Stimulated activated CD4-positive, alpha-beta T cell treated with anti-CD3 and anti-CD28 coated beads, Interleukin-12 subunit alpha, Interleukin-12 subunit beta, amount 100 ng/mL, for 24 hours (primary cell): ENCODE measurements at regions not wholly inside any gene's neighbourhood (a gene's known extent, or its start where the extent isn't known, plus 50 kb on each side); places are given as distances from the start of the nearest gene placed in this dataset.

Source experiments
- DNase-seq, 2 experiments: peaks; one replicate each; pipeline ENCODE4 v3.0.0-alpha.2; 2020; ENCODE audit warnings: low read depth in 2 of 2

DNA sequence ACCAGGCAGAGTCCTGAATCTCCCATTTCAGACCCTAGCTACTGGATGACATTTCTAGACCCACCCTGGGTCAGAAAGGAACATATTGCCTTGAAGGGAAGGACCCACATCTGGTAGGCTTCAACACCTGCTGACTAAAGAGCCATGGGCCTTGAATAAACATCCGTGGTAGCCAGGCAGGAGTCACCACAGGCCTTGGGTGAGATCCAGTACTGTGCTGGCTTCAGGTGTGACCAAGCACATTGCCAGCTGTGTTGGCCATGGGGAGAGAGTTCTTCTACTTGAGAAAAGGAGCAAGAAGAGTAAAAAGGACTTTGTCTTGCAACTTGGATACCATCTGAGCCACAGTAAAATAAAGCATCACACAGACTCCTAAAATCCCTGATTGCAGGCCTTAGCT, 332.6 kb downstream of the SLC16A7 start:
- no peak for DNase-seq

DNA sequence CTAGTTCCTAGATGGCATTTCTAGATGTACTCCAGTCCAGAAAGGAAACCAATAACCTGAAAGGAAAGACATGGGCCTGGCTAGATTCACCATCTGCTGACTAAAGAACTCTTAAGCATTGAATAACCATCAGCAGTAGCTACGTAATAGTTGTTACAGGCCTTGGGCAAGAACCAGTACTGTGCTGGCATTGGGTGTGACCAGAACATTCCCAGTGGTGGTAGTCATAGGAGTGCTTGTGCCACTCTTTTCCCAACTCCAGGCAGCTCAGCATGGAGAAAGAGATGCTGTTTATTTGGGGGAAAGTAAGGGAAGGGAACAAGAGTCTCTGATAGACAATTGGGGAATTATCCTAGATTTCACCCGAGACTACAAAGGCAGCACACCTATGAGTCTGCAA, 333.3 kb downstream of the SLC16A7 start:
- DNase-seq, result no peak

DNA sequence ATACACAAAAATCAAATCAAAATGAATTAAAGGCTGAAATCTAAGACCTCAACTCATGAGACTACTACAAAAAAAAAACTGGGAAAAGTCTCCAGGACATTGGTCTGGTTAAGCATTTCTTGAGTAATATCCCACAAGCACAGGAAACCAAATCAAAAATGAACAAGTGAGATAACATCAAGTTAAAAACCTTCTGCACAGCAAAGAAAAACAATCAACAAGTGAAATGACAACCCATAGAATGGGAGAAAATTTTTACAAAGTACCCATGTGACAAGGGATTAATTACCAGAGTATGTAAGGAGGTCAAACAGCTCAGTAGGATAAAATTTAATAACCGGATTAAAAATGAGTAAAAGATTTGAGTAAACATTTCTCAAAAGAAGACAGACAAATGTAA, 338.7 kb downstream of the SLC16A7 start:
- DNase-seq, result no peak

DNA sequence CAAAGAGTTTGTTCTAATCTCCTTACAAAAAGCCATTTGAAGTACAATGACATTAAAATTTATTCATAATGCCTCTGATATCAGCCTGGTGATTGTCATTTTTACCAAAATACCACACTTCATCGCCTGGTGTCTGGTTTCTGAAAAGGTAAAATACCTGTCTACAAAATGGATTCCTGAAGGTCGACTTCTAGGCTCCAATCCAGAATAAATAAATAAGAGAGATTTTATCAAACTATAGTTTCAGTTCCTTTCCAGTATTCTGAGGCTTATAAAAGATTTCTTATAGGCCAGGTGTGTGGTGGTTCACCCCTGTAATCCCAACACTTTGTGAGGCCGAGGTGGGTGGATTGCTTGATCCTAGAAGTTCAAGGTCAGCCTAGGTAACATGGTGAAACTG, 340.7 kb downstream of the SLC16A7 start:
- no peak for DNase-seq

DNA sequence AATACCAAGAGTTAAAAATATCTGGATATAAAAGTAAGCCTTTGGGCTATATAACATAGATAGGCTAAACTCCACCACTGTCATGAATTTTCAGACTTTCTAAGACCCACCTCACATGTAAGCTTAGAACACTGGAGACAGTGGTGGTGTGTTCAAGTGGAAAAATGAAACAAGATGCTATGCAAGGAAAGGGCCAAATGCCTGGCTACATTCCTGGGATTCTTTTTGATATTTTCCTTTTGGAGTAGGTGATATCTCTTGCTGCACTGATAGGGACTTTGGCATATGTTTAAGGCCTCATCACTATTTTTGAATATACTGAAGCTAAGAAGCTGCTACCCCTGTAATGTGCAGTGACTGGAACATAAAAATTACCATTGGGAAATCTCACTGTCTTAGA, 341.3 kb downstream of the SLC16A7 start:
- DNase-seq, result no peak

DNA sequence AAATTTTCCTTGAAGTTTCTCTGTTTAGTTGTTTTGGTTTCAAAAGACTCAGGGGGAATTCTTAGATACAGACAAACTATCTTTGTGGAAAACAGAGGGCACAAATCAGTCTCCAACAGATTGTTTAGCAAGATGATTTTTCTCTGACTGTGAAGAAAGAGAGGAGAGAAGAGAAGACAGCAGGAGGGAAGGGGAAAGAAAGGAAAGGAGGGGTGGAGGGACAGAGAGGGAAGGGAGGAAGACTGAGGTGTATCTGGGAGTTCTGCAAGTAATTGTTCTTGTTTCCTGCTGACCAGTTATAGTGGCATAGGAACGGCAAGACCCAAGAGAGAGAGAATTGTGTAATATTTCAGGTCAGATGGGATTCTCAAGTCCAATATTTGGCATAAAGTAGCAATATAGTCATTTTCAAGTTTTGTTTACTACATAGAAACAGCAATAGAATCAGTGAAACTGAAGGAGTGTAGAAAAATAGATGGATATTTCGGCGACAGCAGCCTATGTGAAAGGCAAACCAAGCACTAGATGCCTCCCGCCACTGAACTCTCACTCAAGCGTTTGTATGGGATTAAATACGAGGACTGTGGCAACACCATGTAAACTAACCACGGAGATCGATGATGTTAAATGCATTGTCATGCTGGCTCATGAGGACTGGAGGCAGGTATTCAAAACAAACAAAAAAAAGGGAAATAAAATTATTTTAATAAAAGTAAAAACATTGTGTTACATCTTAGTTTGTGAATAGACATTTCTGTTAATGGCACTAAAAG, 342.5 kb downstream of the SLC16A7 start:
- DNase-seq, result no peak

DNA sequence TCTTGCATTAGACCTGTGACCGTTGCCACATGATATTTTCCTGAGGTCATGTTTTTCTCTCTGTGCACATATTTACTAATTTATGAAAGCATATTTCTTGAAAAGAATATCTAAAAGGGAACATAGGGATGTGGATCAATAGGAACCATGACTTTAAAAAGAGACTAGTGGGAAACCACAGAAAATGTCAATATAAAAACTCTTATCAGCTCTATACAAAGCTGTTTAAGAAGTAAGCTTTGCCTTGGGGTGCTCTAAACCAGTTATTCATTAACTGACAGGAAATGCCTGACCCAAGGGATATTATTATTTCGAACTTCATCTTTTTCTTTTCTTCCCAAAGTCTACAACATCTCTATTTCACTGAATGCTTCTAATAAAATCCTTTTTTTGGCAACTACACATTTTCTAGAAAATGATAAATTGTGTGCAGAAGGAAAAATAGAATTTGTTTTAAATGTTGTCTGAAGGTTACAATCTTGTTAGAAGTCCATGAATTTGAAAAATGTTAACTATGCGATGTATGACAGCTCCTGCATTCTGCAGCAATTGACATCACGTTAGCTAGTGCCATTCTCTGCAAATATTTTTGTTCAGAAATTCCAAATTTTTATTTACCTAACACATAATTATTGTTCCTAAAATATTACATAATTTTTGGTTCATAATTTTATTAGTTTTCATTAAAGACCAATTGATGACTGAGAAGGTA, 345.0 kb downstream of the SLC16A7 start:
- DNase-seq, result no peak

DNA sequence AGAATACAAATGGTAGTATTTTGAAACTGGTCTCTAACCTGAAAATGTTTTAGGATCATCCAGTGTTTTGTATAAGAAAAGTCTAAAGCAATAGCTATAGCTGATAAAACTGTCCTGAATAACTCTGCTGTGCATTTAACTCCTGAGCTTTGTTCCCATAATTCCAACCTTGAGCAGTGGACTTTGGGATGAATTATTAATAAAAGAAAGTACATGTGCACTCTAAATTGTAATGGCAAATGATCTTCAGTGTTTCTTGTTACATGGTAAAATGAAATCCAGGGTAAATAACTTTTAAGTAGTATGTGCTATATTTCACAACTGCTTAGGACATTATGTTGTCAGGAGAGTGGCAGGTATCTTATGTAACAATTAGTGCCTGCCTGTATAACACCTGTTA, 345.6 kb downstream of the SLC16A7 start:
- no peak for DNase-seq

DNA sequence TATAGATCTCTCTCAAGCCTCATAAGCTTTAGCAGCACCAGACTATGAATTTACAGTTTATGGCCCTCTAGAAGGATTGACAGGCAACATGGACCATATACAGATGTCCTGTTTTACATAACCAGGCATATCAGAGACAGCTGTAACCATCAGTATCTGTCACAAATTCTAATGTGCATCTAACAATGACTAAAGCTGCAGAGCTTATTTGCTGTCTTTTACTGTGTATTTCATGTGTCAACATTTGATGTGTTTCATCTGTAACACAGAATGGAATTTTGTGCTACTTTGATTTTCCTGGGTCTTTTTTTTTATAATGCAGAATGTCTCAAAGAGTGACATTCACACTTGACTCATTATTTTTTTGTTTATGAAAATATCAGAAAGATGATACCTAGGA, 348.3 kb downstream of the SLC16A7 start:
- DNase-seq, result no peak

DNA sequence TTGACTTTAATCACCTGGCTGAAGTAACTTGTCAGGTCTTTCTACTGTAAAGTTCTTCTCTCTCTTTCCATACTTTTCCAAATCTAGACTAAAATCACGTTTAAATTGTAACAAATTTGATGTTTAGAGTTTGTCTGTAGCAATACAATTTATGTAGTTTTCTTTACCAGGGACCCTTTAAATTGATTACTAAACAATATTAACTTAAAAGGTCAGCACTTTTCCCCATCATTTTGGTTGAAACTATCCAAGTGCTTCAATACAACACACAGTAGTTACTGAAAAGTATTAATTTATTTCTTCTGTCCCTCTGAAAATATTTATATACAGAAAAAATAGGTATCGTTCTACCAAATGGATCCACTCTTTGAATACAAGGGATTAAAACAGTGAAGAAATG, 350.8 kb downstream of the SLC16A7 start:
- DNase-seq, result no peak

DNA sequence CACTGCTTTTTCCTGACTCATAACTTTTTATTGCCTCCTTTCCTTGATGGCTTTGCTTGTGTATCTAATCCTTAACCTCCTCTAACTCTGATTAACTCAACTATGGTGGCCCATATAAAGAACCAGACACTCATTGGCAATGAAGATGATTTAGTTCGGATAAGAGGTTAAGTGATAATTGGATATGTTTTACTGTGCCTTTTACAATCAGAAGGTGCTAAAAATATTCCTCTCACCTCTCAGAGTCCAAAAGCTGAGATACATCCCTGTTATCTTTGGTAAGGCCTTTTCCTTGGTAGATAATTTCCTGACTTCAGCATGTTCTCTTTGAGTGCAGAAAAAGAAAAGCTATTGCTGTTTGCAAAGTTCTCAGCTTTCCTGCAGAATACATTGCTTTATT, 367.7 kb downstream of the SLC16A7 start:
- no peak for DNase-seq

DNA sequence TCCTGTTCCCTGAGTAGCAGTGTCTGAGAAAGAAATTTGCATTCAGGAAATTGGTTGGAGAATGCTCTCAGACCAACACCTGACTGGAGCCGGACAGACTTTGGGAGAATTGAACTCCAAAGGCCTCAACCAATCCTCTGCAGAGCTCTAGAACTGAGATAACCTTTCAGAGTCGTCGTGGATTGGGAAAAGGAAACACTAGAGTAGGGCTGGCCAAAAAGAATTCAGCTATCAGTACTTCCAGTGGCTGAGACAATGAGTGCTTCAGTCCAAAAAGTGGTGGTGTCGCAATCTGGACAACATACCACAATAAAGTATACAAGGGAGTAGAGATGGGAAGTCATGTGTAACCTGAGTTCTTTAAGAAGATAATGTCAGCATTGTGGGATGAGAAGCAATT, 377.1 kb downstream of the SLC16A7 start:
- no peak for DNase-seq

DNA sequence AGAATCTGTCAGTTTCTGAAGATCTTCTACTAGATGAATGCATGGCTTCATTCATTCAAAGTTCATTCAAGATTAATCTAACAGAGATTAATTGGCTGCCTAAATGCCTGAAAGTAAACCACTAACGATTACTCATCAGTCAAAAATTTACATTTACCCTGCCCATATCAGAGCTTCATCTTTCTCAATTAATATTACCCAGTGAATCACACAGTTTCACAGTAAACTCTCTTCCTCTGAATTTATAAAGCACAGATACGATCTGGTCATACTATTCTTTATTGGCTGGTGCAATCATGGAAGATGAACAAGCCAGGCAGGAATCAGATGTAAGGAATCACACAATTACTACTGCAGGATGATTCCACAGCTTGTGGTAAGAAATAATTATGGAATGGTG, 377.7 kb downstream of the SLC16A7 start:
- no peak for DNase-seq

DNA sequence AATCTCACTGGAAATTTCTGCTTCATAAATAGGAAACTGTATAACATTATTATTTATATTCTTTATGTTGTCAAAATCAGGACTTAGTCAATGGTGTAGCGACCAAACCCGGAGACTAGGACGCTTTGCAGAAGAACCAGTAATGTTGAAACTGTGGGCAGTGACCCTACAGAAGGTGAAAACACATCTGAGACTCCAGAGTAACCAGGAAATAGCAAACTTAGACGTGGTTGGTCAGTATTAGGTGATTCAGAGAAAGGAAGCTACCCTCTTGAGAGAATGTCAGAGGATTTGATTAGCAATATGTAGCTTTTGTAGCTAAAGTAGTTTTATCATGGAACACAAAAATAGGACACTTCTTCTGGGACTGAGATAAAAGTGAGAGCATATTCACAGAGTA, 381.9 kb downstream of the SLC16A7 start:
- DNase-seq, result no peak

DNA sequence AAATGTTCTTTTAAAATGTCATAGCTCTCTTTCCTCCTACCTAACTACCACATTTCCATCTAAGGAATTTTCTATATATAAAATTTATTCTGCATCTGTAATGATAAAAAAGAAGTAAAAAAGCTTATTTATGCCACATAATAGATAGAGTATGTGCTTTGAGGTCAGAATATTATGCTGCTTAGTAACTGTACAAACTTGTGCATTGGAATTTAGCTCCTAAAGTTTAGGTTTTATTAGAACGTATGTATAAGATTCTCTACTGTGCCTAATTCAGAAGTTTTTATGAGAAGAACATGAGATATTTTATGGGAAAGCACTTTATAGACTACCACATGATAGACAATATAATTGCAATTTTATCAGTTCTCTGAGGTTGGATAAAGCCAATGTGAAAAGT, 384.6 kb downstream of the SLC16A7 start:
- no peak for DNase-seq

DNA sequence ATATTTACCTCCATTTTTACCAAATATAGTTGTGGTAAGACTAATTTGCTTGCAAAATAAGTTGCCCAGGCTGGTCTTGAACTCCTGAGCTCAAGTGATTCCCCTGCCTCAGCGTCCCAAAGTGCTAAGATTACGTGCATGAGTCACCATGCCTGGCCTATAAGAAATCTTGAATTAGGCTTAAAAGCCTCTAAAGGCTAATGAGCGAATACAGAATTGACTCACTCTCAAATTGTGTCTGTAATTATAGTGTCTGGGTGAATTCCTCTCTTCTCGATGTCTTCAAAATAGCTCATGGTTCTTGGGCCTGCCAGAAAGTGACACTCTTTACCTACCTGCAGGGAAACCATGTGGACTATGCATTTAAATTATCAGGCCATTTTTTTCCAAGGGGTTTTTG, 403.5 kb downstream of the SLC16A7 start:
- no peak for DNase-seq

DNA sequence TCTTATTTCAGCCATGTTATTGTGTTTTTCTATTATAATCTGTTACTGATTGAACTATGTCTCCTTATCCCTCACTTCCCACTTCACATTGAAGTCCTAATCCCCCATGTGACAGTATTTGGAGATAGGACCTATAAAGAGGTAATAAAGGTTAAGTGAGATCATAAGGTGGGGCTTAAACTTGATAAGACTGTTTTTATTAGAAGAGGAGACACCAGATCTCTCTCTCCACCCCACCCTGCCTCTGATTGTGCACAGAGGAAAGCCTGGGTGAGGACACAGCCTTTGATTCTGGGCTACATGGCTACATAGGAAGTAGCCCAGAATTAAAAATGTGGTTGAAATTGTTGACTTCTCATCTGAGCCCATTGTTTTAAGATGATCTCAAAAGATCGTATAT, 414.7 kb downstream of the SLC16A7 start:
- DNase-seq, result no peak

DNA sequence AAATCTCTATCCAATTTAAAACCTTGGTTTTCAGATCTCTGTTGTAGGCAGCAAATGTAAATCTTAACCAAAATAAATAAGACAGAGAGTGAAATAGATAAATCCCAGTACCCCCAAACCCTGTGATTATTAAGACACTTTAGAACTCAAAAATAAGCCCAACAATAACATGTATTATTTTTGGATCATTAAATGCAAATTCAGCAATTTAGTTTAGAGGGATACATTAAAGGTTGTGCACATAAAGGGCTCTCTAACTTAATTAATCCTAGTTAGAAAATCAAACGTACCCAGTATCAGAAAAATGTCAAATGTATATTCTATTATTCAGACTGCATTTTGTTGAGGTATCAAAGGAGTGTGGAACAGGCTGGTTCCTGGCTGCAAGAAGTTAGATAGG, 416.8 kb downstream of the SLC16A7 start:
- no peak for DNase-seq

DNA sequence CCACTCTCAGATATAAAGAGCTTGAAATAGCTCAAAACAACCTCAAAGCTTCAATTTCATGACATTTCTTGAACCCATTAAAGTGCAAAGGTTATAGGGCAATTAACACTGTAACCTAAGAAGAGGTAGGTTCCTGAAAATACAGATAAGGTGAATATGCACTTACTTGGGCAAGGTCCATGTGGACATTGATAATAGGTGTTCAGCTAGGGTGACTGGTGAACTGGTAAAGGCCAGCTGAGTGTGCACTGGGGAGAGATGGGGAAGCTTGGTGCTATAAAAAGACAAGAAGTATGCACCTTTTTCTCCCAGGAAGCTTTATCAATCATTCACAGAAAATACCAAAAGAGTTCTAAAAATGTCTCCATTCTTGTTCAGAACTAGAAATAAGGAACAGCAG, 418.6 kb downstream of the SLC16A7 start:
- no peak for DNase-seq

DNA sequence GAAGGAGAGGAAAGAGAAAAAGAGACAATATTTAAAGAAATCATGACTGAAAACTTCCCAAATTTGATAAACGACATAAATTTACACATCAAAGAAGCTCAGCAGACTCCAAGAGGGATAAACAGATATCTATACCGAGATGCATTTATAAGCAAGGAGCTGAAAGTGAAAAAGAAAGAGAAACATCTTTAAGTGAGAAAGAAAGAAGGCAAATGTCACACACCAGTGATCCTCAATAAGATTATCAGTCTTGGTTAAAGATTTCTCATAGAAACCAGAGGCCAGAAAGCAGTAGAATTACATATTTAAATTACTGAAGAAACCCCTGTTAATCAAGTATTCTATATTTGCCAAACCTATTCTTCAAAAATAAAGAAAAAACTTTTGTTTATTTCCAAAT, 424.2 kb downstream of the SLC16A7 start:
- DNase-seq, result no peak

DNA sequence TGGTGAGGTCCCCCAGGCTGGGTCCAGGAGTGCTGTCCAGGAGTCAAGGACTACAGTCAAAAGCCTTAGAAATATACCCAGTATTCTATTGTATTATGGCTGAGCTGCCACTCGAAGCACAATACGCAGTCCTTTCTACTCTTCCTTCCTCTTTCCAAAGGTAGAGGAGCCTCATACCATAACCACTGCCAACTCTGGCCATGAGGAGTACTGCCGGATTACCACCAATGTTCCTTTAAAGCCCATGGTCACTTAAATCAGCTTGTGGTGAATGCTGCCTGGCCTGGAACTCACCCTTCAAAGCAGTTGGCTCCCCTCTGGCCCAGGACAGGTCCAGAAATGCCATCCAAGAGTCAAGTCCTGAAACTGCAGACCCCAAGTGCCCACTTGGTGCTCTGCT, 425.4 kb downstream of the SLC16A7 start:
- no peak for DNase-seq

DNA sequence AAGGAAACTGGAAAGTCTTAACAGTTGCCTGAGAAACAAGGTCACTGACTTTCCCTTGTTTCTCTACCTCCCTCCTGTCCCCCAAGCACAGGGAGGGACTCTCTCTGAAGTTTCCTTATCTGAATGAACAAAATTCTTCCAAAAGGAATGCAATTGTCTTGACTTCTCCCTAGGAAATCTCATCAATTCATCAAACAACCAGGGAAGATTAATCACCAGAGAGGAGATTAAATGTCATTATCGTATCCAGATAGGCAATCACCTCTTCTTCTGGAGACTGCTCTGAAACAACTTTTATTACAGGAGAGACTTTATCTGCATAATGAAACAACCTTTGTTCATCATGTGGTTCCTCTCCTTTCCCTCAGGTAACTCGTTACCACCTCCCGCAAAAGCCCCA, 431.4 kb downstream of the SLC16A7 start:
- DNase-seq, result no peak

DNA sequence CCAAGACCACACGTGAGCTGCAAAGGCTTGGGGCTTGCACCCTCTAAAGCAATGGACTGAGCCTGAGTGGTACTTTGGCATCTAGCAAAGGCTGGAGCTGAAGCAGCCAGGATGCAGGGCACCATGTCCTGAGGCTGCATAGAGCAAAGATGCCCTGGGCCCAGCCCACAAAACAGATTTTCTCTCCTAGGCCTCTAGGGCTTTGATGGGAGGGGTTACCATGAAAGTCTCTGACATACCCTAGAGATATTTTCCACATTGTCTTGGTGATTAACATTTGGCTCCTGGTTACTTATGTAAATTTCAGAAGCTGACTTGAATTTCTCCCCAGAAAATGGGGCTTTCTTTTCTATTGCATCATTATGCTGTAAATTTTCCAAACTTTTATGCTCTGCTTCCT, 438.3 kb downstream of the SLC16A7 start:
- DNase-seq, result no peak

DNA sequence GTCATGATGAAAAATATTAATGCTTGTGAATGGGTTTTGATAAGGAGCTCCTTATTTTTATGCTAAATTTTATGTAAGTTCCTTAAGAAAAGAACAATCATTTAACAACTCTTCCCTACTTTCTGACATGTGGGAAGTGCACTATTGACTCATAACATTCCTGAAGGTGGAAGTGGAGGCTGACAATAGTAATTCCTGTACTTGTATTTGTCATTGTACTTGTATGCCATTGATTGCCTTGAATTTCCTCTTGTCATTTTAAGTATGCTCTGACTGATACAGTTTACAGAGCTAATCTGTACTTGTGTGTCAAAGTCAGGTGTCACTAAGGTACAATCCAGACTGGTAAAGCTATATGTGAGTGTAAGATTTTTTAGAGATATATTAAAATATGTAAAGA, 440.0 kb downstream of the SLC16A7 start:
- DNase-seq, result no peak
